Endometrium (tissue), 2 donors: ENCODE measurements at regions not wholly inside any gene's neighbourhood (a gene's known extent, or its start where the extent isn't known, plus 50 kb on each side); places are given as distances from the start of the nearest gene placed in this dataset.

ENCODE experiments used
- FAIRE-seq: peaks from 2 replicates; lab custom pipeline; 2012; peaks lifted over from hg19 to GRCh38; lab: Jason Lieb, UNC
- donor health status: control.
- donor health status: control.

DNA sequence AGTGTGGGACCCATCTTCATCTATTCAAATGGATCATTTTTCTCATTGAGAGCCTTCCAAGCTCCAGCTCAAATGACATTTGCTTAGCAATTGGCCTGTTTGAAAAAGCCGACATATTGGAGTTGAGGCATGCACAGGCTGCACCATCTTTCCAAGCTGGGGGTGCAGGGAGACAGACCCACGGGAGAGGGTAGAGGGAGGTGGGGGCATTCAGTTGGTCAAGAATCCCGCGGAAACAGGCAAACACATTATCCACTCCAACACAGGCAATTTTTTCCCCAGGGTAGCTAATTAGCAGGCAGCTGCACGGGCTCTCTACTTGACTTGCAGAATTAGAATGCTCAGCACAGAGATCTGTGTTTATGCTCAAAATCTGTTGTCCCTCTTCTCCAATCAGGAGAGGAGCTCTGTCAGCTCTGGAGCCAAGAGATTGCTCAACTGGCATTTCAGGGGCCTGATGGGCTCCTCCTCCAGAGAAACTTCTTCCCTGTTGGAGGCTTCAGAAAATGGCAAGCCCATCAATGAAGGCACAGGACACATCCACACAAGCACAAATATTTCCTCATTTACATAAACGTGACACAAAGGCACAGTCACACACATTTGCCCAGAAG, 267.8 kb downstream of the FOXD2 start:
- FAIRE-seq: no peak

DNA sequence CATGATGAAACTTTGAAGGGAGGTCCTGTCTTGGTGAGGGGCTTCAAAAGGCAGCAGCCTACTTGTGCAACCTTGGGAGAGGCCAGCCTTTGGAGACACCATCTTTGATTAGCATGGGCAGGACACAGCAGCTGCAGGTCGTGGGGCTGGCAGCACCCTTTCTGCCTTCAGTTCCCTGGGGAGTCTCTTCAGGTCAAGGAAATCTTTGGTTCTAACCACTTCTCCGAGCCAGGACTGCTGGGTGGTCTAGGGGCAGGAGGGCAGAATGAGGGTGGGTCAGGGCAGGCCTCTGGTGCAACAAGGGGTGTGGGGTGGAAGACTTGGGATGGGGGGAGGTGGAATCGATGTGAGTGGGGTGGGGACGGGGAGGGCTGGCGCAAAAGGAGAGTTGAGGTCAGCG, 269.7 kb downstream of the FOXD2 start:
- no peak for FAIRE-seq

DNA sequence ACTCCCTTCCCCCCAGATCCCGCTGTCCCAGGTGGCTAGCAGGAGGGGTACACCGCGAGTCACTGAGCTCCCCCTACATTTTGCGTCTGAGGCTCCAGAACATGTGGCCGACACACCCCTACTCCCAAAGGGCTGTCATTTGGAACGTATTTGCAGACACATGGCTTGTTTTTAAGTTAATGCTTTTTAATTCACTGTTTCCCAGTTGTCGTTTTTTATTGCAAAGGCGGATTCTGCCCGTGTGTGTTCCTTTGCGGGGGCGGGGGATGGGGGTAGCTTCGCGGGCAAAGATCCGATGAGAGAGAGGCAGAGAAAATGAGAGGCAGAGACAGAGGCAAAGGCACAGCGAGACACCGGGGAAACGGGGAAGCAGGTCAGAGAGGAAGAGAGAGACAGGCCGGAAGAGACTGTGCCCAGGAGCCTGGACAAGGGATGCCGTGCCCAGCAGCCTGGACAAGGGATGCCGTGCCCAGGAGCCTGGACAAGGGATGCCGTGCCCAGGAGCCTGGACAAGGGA, 270.2 kb downstream of the FOXD2 start:
- FAIRE-seq: no peak

DNA sequence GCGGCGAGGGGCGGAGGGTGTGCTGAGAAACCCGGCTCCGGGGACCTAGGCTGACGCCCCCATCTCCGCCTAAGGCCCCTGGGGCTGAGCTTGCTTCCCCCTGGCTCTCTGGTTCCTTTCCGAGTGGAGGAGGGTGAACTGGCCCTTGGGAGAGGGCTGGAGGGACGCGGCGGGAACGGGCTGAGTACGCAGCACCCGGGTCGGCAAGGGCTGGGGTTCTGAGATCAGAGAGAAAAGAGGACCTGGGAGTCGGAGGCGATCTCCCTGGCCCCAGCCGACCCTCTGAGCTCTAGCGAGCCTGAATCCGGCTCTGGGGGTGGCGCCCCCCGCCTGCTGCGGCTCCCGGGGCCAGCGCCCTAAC, 270.8 kb downstream of the FOXD2 start:
- FAIRE-seq: no peak

DNA sequence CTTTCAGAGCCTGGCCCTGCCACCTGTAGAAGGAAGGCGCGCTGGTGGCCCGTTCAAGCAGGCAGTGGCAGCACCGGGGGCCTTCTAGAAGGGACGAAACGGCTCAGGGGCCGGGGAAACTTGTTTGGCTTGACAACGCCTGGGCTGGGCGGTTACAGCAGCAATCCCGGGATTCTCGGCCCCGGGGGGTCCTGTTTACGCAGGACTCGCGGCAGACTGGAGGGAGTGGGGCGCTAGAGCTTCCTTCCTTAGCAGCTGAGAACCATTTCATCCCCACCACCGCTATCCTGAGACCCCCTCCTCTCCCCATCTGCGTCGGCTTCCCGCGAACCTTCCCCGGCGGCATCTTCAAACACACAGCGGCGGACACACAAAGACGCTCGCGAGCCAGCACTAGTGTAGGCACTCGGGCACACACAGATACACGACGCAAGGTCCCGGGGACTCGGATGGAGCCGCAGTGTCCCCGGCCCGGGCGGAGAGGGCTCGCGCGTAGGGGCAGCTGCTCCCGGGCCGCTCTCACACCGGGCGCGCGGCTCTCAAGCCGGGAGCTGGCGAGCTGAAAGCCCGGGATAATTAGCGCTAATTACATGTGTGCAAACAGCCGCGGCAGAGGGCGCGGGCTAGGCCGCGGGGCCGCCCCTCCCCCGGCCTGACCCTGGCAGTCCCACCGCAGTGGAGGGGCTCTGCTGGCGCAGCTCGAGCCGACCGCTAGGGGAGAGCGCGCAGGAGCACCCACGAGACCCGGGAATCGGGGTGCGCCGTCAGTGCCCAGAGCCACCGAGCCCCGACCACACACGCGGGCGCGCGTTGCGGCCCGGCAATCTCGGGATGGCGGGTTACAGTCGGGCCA, 271.4 kb downstream of the FOXD2 start:
- FAIRE-seq: no peak

DNA sequence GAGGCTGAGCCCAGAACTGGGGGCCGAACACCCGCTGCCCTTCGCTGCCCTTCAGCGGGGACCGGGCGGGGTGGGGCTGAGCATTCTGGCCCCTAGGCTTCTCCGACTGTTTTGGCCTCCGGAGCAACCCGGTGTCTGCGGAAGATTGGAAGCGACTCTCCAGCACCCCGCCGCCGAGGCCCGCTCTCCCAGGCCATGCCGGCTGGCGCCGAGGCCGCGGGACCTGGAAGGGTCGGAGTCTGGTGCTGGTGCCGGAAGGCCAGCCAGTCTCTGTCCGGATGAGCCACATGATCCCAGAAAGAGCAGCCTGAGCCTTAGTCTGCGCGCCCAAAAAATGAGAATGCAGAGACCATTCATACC, 272.0 kb downstream of the FOXD2 start:
- FAIRE-seq: no peak

DNA sequence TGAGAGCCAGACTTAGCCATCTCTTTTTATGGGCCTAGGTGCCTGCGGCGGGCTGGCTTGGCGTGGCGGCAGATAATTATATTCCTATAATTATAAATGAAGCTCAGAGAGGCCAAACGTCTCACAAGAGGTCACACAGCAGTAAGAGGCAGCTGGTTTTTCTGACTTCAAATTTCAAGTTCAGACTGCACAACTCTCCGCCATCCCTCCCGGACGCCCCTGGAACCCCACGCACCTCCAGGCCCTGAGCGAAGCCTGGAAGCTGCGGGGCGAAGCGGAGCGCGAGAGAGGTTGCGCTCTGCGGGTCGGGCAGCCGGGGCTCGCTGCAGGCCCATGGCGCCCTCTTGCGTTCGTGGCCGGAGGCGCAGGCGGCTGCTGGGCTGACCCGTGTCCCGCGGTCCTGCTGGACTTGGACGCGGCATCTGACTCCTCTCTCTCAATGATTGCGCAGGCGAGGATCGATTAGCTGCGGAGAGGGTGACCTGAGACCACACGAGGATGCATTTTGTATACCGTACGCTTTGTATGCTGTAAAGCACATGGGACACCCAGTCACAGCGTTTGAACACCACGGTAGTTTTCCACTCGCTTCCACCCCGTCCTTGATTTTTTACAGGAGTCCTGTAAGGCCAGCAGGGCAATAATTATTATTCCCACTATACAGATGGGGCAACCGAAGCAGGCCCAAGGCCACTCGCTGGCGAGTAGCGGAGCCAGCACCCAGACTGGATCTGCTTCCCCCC, 272.7 kb downstream of the FOXD2 start:
- FAIRE-seq: no peak
